HUES6 (cell line): ENCODE measurements at regions not wholly inside any gene's neighbourhood (a gene's known extent, or its start where the extent isn't known, plus 50 kb on each side); places are given as distances from the start of the nearest gene placed in this dataset.

Source experiments
- H3K27ac ChIP-seq: 2 replicates; pipeline ENCODE4 v1.7.0; 2013; ENCODE audit warnings: low read depth, mild to moderate bottlenecking, low read length, inconsistent platforms
- H3K27me3 ChIP-seq: 2 replicates; pipeline ENCODE4 v1.6.1; 2013; ENCODE audit warnings: low read length; ENCODE audit not compliant: control insufficient read depth, insufficient read depth
- H3K36me3 ChIP-seq: 2 replicates; pipeline ENCODE4 v1.6.1; 2013; ENCODE audit warnings: low read length; ENCODE audit not compliant: control insufficient read depth, insufficient read depth
- H3K4me1 ChIP-seq: 2 replicates; pipeline ENCODE4 v1.6.1; 2013; ENCODE audit warnings: low read length; ENCODE audit not compliant: control insufficient read depth, insufficient read depth
- H3K4me3 ChIP-seq: 2 replicates; pipeline ENCODE4 v1.5.1; 2013; ENCODE audit warnings: low read depth, low read length
- H3K9ac ChIP-seq: one replicate; pipeline ENCODE4 v1.6.1; 2013; ENCODE audit warnings: mild to moderate bottlenecking, low read length
- H3K9me3 ChIP-seq: 2 replicates; pipeline ENCODE4 v1.6.1; 2013; ENCODE audit warnings: low read depth, low read length; ENCODE audit not compliant: control insufficient read depth, insufficient read depth

DNA sequence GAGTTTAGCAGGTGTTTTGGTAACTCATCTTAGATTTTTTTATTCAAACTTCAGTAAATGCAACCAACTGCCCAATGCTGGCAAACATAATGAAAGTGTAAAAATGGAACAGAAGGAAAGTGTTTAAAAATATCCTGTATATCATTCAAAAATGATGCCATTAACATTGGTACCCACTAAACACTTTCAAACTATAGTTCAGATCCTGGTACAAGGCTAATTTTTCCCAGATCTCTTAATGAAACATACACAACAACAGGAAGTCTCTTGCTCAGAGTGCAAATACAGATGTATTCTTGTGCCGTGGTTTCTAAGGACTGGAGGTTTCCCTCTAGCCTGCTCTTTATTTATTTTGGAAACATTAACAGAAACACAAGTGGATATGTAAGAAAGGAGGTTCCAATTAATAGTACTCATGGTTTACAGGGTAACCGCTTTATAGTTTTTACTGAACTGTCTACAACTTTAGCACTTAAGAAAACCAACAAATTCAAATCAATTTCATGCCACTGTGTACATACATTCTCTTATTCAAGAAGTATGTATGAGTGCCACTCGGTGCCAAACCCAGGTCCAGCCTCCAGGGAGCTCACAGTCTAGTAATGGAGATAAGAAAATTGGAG, 176.0 kb upstream of the AKR1E2 start:
- Histone ChIP-seq H3K27me3 (no peaks in the 10 kb centered on the region), H3K9ac (no peak overlapping the region), H3K4me1 (peaks cover 3% of the 10 kb centered on the region; the same call in 1 of the 2 replicates), H3K9me3 (no peaks in the 10 kb centered on the region), H3K4me3 (no peak overlapping the region), H3K36me3 (no peaks in the 10 kb centered on the region), H3K27ac (no peak overlapping the region)

DNA sequence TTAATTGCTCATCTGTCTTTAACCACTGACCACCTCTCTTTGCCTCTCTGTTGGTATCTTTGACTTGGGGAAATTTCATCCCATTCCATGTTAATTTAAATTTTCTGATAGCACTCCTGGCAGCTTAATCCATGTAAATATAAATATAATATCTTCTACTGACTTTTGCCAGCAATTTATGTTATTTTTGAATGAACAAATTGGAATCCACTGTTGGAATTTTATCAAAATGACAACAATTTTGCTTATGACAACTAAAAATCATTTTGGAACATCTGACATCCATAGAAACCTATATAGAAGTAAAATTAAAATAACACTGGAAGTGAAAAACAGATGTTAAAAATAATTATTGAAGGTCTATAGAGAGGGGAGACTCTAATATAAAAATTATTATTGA, 176.5 kb upstream of the AKR1E2 start:
- Histone ChIP-seq H3K9ac (no peak overlapping the region), H3K27ac (no peak overlapping the region), H3K27me3 (no peaks in the 10 kb centered on the region), H3K36me3 (no peaks in the 10 kb centered on the region), H3K9me3 (no peaks in the 10 kb centered on the region), H3K4me3 (no peak overlapping the region), H3K4me1 (peaks cover 3% of the 10 kb centered on the region; the same call in 1 of the 2 replicates)

DNA sequence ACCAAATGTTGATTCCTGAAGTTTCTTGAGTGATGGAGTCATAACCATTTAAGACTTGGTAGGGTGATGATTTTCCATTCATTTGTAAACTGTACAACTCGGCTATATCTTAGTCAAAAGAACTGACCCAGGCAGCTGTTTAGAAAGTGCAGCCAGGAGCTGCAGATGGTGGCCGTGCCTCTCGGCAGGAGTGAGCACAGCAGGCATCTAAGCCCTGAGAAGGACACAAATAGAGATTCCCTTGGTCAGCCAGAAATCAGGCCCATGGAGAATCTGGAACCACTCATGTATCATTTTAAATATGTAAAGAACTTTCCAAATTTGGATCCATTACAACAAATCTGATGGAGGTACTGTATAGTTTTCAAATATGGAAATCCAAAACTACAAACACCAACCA, 177.0 kb upstream of the AKR1E2 start:
- Histone ChIP-seq H3K9ac (no peak overlapping the region), H3K9me3 (no peaks in the 10 kb centered on the region), H3K4me1 (peaks cover 3% of the 10 kb centered on the region; the same call in 1 of the 2 replicates), H3K27me3 (no peaks in the 10 kb centered on the region), H3K27ac (no peak overlapping the region), H3K36me3 (no peaks in the 10 kb centered on the region), H3K4me3 (no peak overlapping the region)

DNA sequence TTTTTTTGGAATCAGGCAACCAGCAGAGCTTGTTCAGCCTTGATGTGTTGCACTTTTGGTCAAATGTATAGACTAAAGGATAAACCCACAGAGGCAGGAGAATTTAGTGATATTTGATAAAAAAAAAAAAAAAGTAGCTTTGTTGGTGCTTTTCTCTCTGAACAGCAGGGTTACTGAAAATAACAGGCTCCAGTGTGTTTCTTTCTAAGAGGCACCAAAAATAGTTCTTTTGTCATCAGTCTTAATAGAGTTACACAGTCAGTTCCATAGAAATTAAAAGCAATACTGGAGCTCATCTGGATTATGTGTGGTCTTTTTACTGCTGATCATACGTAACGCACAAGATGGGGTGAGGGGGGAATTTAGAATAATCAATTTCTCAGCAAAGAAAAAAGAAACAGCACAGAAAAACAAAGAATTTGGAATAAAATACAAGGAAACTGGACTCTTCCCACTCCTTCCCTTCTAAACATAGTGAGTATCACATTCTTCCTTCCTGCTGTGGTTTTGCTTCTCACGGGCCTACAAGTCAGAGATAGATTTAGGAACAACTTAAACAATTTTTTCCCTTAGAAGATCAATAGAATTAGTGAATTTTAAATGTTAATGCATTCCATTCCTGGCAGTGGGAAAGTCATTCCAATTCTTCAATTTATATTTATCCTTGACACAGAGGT, 178.8 kb upstream of the AKR1E2 start:
- H3K27ac ChIP-seq, result no peak overlapping the region
- H3K4me1 ChIP-seq, result no peaks in the 10 kb centered on the region
- no peak overlapping the region for H3K4me3 ChIP-seq
- no peaks in the 10 kb centered on the region for H3K36me3 ChIP-seq
- no peak overlapping the region for H3K9ac ChIP-seq
- H3K9me3 ChIP-seq, result no peaks in the 10 kb centered on the region
- no peaks in the 10 kb centered on the region for H3K27me3 ChIP-seq

DNA sequence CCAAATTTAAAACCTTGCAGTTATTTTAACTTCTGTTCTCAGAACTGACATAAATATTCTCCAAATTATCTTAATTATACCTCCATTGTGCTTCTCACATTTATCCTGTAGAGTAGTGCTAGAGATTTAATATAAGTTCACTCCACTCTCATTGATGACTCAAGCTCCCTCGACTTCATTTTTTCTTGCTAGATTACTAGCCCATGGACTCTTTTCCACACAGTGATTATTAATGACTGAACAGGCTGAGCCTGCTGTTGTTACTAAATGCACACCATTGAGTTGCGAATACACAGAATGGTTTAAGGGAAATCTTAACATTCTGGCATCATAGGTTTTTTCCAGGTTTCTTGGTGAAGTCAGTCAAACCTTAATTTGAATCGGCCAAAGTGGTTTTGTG, 179.5 kb upstream of the AKR1E2 start:
- Histone ChIP-seq H3K9me3 (no peaks in the 10 kb centered on the region), H3K36me3 (no peaks in the 10 kb centered on the region), H3K4me3 (no peak overlapping the region), H3K27me3 (no peaks in the 10 kb centered on the region), H3K4me1 (no peaks in the 10 kb centered on the region), H3K9ac (no peak overlapping the region), H3K27ac (no peak overlapping the region)

DNA sequence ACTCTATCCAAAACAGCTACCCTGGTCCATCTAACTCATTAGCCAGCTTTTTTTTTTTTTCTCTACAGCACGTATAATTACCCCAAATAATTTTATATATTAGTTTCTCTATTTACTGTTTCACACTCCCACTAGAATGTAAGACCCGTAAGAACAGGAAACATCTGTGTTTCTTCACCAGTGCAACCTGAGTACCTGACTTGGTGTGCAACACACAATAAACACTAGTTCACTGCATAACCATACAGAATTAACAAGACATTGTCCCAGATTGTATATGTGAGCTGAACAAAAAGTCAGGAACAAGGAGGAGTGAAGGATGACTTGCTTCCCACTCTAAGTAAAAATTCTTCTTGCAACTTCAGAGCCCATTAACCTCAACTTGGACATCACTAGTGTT, 180.2 kb upstream of the AKR1E2 start:
- no peaks in the 10 kb centered on the region for H3K27me3 ChIP-seq
- no peak overlapping the region for H3K27ac ChIP-seq
- no peaks in the 10 kb centered on the region for H3K9me3 ChIP-seq
- no peaks in the 10 kb centered on the region for H3K36me3 ChIP-seq
- no peak overlapping the region for H3K9ac ChIP-seq
- no peaks in the 10 kb centered on the region for H3K4me1 ChIP-seq
- no peak overlapping the region for H3K4me3 ChIP-seq

DNA sequence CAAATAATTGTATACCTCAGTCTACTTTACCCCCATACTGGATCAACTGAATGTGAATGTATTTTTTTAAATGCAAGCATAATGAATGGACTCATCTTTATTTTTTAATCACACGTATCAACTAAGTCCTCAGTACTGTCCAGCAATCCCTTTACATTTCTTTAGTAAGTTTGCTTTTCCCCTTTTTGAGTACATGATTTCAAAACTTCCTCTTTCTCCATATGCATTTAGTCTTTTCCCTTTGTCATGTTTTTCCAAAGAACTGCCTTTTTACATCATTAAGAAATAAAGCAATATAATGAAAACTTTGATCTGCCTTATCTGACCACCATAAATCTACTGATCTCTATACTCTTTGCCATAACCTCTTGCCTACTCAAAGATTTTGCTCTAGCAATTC, 182.5 kb upstream of the AKR1E2 start:
- Histone ChIP-seq H3K27me3 (no peaks in the 10 kb centered on the region), H3K4me1 (no peaks in the 10 kb centered on the region), H3K9me3 (no peaks in the 10 kb centered on the region), H3K9ac (no peak overlapping the region), H3K27ac (no peak overlapping the region), H3K4me3 (no peak overlapping the region), H3K36me3 (no peaks in the 10 kb centered on the region)

DNA sequence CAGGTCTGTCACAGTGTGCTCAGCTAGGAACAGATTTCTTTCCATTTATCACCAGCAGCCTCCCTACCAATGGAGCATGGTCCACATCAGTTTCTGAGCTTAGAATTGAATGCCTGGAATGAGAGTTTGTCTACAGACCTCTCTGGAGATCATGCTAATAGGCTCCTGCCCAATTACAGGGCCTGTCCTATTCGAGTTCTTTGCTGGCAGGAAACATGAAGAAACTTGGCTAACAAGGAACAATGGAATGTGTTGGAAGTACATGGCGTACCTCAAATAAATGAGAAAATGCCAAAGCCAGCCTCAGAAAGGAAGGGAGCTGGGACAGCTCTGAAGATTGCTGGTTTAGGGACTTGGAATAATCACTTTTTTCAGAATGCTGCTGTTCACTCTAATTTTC, 186.0 kb upstream of the AKR1E2 start:
- Histone ChIP-seq H3K27ac (no peak overlapping the region), H3K27me3 (no peaks in the 10 kb centered on the region), H3K9me3 (no peaks in the 10 kb centered on the region), H3K4me1 (0 out of 2 replicates have a peak, but pooled peaks cover 3% of the 10 kb centered on the region), H3K9ac (no peak overlapping the region), H3K36me3 (no peaks in the 10 kb centered on the region), H3K4me3 (no peak overlapping the region)

DNA sequence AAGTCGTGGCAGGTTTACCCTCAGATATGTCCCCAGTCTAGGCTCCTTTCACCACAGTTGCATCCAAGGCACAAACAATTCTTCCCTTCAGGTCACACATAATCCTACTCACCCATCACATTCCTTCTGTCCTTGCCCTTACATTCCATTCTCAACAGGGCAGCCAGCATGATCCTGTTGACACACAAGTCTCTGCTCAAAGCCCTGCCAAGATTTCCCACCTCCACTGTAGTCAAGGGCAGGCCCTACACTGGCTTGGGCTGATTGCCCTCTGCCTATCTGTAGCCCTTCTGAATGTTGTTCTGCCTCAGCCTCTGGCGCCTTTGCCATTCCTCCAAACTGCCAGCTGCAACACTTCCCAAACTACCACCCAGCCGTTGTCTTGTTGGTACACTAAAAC, 187.9 kb upstream of the AKR1E2 start:
- Histone ChIP-seq H3K27me3 (no peaks in the 10 kb centered on the region), H3K36me3 (no peaks in the 10 kb centered on the region), H3K27ac (no peak overlapping the region), H3K9ac (no peak overlapping the region), H3K4me1 (peaks cover 3% of the 10 kb centered on the region; the same call in 1 of the 2 replicates), H3K9me3 (no peaks in the 10 kb centered on the region), H3K4me3 (no peak overlapping the region)

DNA sequence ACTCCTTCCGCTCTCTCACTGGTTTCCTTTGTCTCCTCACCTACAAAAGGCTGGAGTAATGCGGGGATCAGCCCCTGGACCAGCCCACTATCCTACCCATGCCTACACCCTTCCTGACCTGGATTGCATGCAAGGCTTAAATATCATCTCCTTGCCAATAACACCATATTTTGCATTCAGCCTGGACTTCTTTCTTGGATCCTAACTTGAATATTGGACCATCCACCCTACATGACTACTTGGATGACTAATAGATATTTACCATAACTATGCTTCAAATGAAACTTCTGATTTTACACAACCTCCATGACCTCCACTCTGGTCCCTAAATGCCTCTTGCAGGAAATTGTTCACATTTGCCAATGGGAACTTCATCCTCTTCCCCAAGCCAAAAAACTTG, 188.3 kb upstream of the AKR1E2 start:
- Histone ChIP-seq H3K36me3 (no peaks in the 10 kb centered on the region), H3K27ac (no peak overlapping the region), H3K27me3 (no peaks in the 10 kb centered on the region), H3K9me3 (no peaks in the 10 kb centered on the region), H3K9ac (no peak overlapping the region), H3K4me1 (peaks cover 3% of the 10 kb centered on the region; the same call in 1 of the 2 replicates), H3K4me3 (no peak overlapping the region)

DNA sequence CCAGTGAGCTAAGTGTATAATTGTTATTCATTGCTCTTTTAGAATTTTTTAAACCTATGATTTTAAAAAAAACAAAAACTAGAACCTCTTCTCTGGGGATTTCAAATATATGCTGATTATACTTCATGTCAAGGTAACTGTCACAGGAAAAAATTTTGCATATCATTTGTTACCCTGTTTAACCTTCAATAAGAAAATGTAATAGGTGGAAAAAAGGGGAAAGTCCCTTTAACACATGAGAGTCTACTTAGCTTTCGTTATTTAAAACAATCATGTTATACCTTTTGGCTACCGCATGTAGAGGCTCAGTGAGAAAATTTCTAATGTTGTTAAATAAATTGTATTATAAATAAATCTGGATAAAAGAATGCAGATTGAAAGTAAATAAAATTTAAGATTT, 190.1 kb upstream of the AKR1E2 start:
- Histone ChIP-seq H3K4me1 (peaks cover 3% of the 10 kb centered on the region; the same call in 1 of the 2 replicates), H3K36me3 (no peaks in the 10 kb centered on the region), H3K9me3 (no peaks in the 10 kb centered on the region), H3K27me3 (no peaks in the 10 kb centered on the region), H3K4me3 (no peak overlapping the region), H3K27ac (no peak overlapping the region), H3K9ac (no peak overlapping the region)
